Activated CD4-positive, alpha-beta T cell treated with anti-CD3 and anti-CD28 coated beads for 24 hours (primary cell): ENCODE measurements at regions not wholly inside any gene's neighbourhood (a gene's known extent, or its start where the extent isn't known, plus 50 kb on each side); places are given as distances from the start of the nearest gene placed in this dataset.

Experiments used
- DNase-seq, 2 donors: peaks; one replicate each; pipeline ENCODE4 v3.0.0-alpha.2; 2020; ENCODE audit warnings: low read depth in 2 of 2

GRCh38 chr3:189117087-189117486, 54.7 kb upstream of the TPRG1 start:
- DNase-seq: no peak

DNA sequence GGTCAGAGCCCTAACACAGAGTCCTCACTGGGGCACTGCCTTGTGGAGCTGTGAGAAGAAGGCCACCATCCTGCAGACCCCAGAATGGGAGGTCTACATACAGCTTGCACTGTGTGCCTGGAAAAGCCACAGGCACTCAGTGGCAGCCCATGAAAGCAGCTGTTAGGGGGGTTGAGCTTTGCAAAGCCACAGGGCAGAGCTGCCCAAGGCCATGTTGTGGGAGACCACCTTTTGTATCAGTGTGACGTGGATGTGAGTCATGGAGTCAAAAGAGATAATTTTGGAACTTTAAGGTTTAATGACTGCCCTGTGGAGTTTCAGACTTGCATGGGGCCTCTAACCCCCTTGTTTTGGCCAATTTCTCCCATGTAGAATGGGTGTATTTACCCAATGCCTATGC, 52.9 kb upstream of the TPRG1 start:
- no peak for DNase-seq

DNA sequence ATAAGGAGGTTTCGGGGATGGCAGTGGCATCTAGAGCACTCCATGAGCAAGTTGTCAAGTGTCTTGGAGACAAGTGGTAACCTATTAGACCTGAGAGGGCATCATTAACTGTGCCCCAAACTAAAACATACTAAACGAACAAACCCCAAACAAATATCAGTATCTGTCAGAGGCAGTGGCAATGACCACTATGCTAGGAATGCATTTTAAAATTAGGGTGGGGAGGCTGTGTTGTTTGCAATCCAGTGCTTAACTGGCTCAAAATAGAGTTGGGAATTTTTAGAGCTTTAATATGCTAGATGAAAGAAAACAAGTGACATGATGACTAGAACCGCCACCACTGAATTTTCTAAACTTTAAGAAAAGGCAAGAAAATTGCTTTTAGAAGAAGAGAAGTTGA, 51.8 kb upstream of the TPRG1 start:
- no peak for DNase-seq

DNA sequence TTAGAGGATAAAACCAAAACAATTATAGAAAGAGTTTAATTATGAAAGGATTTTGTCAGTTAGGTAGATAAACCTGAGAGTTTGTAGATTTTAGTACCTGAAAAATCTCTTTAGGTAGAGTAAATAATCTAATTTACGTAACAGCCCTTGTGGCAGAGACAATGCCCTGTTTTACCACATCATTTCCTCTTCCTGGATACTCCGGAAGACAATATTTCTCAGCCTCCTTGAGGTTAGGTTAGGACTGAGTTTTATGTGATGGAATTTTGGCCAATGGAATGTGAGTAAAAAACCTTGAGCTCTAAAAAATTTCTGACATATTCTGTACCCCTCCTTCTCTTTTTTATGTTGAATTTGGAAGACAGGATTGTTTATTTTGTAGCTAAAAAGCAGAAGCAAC, 50.7 kb upstream of the TPRG1 start:
- no peak for DNase-seq
